Parathyroid adenoma (tissue), 2 donors: ENCODE measurements at regions not wholly inside any gene's neighbourhood (a gene's known extent, or its start where the extent isn't known, plus 50 kb on each side); places are given as distances from the start of the nearest gene placed in this dataset.

Experiments
- H2AFZ ChIP-seq: fragments of 300-600 bp; sonication (generic); one replicate; pipeline ENCODE4 v1.7.0; 2017; ENCODE audit warnings: antibody characterized with exemption, mild to moderate bottlenecking
- H3K27ac ChIP-seq: fragments of 300-600 bp; sonication (generic); one replicate; pipeline ENCODE4 v1.7.0; 2017
- H3K27me3 ChIP-seq: fragments of 300-600 bp; sonication (generic); one replicate; pipeline ENCODE4 v1.7.0; 2017; ENCODE audit warnings: low read length; ENCODE audit not compliant: control insufficient read depth, insufficient read depth
- H3K36me3 ChIP-seq: fragments of 300-600 bp; sonication (generic); one replicate; pipeline ENCODE4 v1.7.0; 2017; ENCODE audit warnings: low read length; ENCODE audit not compliant: control insufficient read depth, insufficient read depth
- H3K4me1 ChIP-seq: fragments of 300-600 bp; sonication (generic); one replicate; pipeline ENCODE4 v1.7.0; 2017; ENCODE audit warnings: control low read depth
- H3K4me2 ChIP-seq: fragments of 300-600 bp; sonication (generic); one replicate; pipeline ENCODE4 v1.7.0; 2017; ENCODE audit warnings: low read length
- H3K4me3 ChIP-seq: fragments of 300-600 bp; sonication (generic); one replicate; pipeline ENCODE4 v1.7.0; 2017; ENCODE audit warnings: low read depth, low read length
- H3K79me2 ChIP-seq: fragments of 300-600 bp; sonication (generic); one replicate; pipeline ENCODE4 v1.7.0; 2017; ENCODE audit warnings: control low read depth
- H3K9ac ChIP-seq: fragments of 300-600 bp; sonication (generic); one replicate; pipeline ENCODE4 v1.7.0; 2017; ENCODE audit warnings: mild to moderate bottlenecking
- H3K9me3 ChIP-seq: fragments of 300-600 bp; sonication (generic); one replicate; pipeline ENCODE4 v1.7.0; 2017; ENCODE audit warnings: low read length; ENCODE audit not compliant: control insufficient read depth
- TF ChIP-seq, protein P1 (sequence below): fragments of 300-600 bp; sonication (generic); IDR thresholded peaks from one replicate; pipeline ENCODE4 v1.7.0; 2017; ENCODE audit warnings: antibody characterized with exemption, mild to moderate bottlenecking
- donor health status: primary hyperparathyroidism.

DNA sequence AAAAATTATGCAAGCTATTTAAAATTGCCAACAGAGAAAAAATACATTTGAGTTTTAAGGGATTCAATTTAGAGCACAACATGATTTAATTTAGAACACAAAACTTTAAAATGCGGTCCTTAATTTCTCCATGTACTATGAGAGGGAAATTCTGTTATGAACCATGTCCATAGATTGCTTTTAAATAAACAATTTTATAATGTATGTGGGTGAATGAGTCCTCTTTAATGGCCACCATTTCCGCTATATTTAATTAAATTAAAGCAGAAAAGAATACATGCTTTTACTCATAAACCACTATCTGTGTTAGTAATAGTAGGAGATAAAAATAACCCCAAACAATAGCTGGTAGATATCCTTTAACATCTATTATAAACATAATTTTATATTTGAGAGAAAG, 914.6 kb downstream of the LTN1 start:
- Histone ChIP-seq H3K4me1 (no peaks in the 10 kb centered on the region), H2AFZ (no peak overlapping the region), H3K4me2 (no peak overlapping the region), H3K9me3 (no peaks in the 10 kb centered on the region), H3K36me3 (no peaks in the 10 kb centered on the region), H3K27ac (no peak overlapping the region), H3K4me3 (no peak overlapping the region), H3K9ac (no peak overlapping the region), H3K79me2 (no peaks in the 10 kb centered on the region), H3K27me3 (no peaks in the 10 kb centered on the region)
- TF ChIP-seq, protein P1, sequence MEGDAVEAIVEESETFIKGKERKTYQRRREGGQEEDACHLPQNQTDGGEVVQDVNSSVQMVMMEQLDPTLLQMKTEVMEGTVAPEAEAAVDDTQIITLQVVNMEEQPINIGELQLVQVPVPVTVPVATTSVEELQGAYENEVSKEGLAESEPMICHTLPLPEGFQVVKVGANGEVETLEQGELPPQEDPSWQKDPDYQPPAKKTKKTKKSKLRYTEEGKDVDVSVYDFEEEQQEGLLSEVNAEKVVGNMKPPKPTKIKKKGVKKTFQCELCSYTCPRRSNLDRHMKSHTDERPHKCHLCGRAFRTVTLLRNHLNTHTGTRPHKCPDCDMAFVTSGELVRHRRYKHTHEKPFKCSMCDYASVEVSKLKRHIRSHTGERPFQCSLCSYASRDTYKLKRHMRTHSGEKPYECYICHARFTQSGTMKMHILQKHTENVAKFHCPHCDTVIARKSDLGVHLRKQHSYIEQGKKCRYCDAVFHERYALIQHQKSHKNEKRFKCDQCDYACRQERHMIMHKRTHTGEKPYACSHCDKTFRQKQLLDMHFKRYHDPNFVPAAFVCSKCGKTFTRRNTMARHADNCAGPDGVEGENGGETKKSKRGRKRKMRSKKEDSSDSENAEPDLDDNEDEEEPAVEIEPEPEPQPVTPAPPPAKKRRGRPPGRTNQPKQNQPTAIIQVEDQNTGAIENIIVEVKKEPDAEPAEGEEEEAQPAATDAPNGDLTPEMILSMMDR: no peak

DNA sequence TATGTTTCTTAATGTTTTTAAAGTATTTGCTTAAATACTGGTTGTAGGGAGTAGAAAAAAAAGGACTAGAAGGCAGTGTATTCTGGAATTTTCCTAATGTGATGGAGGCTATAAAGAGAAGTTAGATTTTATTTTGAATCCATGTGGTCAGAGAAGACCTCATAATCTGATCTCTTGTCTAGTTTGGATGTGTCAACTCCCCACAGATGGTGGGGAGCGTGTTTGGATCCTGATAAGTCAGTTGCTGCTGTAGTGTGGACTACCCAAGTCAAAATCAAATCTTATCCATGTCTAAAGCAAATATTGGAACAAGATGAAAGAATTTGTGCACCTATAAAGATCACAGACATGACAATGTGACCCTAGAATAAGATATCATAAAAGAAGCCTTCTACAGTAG, 918.0 kb downstream of the LTN1 start:
- Histone ChIP-seq H2AFZ (no peak overlapping the region), H3K36me3 (no peaks in the 10 kb centered on the region), H3K27ac (no peak overlapping the region), H3K9me3 (no peaks in the 10 kb centered on the region), H3K9ac (no peak overlapping the region), H3K79me2 (no peaks in the 10 kb centered on the region), H3K4me1 (no peaks in the 10 kb centered on the region), H3K4me3 (no peak overlapping the region), H3K27me3 (no peaks in the 10 kb centered on the region), H3K4me2 (no peak overlapping the region)
- TF ChIP-seq, protein P1: no peak

DNA sequence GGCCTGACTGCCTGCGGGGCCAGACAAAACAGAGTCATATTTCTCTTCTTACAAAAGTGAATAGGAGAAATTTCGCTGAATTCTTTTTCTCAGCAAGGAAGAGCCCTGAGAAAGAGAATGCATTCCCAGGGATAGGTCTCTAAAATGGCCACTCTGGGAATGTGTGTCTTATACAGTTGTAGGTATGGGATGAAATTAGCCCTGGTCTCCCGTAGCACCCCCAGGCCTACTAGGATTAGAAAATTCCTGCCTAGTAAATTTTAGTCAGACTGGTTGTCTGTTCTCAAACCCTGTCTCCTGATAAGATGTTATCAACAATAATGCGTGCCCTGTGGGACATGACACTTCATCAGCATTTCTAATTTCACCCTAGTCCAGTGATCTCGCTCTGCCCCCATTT, 920.1 kb downstream of the LTN1 start:
- Histone ChIP-seq H3K4me2 (no peak overlapping the region), H3K4me1 (no peaks in the 10 kb centered on the region), H3K4me3 (no peak overlapping the region), H3K9me3 (no peaks in the 10 kb centered on the region), H3K27me3 (no peaks in the 10 kb centered on the region), H3K27ac (no peak overlapping the region), H3K9ac (no peak overlapping the region), H2AFZ (no peak overlapping the region), H3K79me2 (no peaks in the 10 kb centered on the region), H3K36me3 (no peaks in the 10 kb centered on the region)
- TF ChIP-seq, protein P1: no peak

DNA sequence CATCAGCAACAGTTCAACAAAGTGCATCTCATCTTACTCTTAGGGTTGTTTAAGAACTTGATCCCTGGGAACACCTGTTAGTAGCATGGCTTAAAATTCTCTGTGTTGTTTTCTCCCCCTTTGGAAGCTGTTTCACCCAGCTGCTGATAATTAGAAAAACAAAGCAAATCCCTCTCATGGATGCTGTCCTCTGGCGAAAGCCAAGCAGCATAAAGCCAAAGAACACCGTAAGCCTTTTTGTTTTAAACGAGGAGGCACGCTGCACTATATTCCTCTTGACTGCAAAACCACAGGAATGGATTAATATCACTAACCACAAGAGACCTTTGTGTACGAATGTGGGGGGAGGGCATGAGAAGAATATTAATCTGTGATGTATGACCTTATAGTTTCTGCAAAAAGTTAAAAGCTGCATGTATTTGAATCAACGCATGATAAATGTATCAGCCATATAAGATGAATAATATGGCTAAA, 923.2 kb downstream of the LTN1 start:
- no peak overlapping the region for H2AFZ ChIP-seq
- no peaks in the 10 kb centered on the region for H3K27me3 ChIP-seq
- no peak overlapping the region for H3K4me3 ChIP-seq
- H3K36me3 ChIP-seq: no peaks in the 10 kb centered on the region
- H3K9me3 ChIP-seq: no peaks in the 10 kb centered on the region
- TF ChIP-seq, protein P1: no peak
- H3K79me2 ChIP-seq: no peaks in the 10 kb centered on the region
- H3K9ac ChIP-seq: no peak overlapping the region
- H3K27ac ChIP-seq: no peak overlapping the region
- H3K4me2 ChIP-seq: no peak overlapping the region
- no peaks in the 10 kb centered on the region for H3K4me1 ChIP-seq
